Liver (tissue), 8 donors: ENCODE measurements at regions not wholly inside any gene's neighbourhood (a gene's known extent, or its start where the extent isn't known, plus 50 kb on each side); places are given as distances from the start of the nearest gene placed in this dataset.

Experiments used
- DNase-seq: peaks from one replicate; pipeline ENCODE4 v3.0.0-alpha.2; 2017; ENCODE audit warnings: low spot score
- H3K27ac ChIP-seq, 2 donors: one replicate each; pipeline ENCODE4 v1.7.0; 2013; ENCODE audit warnings: inconsistent platforms in 2 of 2, low read length in 2 of 2, control low read depth in 1 of 2, low read depth in 1 of 2, mild to moderate bottlenecking in 1 of 2
- H3K27me3 ChIP-seq, 4 donors: one replicate each; pipeline versions ENCODE4 v1.6.1 to v1.7.0; 2013; ENCODE audit warnings: low read length in 3 of 4, inconsistent platforms in 1 of 4, mild to moderate bottlenecking in 1 of 4, moderate library complexity in 1 of 4; ENCODE audit not compliant: control insufficient read depth in 4 of 4, insufficient read depth in 4 of 4
- H3K36me3 ChIP-seq, 4 donors: one replicate each; pipeline versions ENCODE4 v1.6.1 to v1.7.0; 2013; ENCODE audit warnings: low read length in 3 of 4, mild to moderate bottlenecking in 3 of 4, low read depth in 1 of 4, moderate library complexity in 1 of 4; ENCODE audit not compliant: control insufficient read depth in 4 of 4, insufficient read depth in 3 of 4
- H3K4me1 ChIP-seq, 4 donors: one replicate each; pipeline versions ENCODE4 v1.6.1 to v1.7.0; 2013; ENCODE audit warnings: low read length in 3 of 4, mild to moderate bottlenecking in 3 of 4, moderate library complexity in 1 of 4; ENCODE audit not compliant: control insufficient read depth in 4 of 4, insufficient read depth in 4 of 4
- H3K4me3 ChIP-seq, 3 donors: one replicate each; pipeline versions ENCODE4 v1.6.1 to v1.7.0; 2013; ENCODE audit warnings: low read length in 3 of 3, control low read depth in 1 of 3, low read depth in 1 of 3, mild to moderate bottlenecking in 1 of 3
- H3K9ac ChIP-seq, 2 donors: one replicate each; pipeline ENCODE4 v1.7.0; 2013; ENCODE audit warnings: low read length in 2 of 2, mild to moderate bottlenecking in 2 of 2, moderate library complexity in 2 of 2, control low read depth in 1 of 2, low read depth in 1 of 2
- H3K9me3 ChIP-seq, 4 donors: one replicate each; pipeline versions ENCODE4 v1.6.1 to v1.7.0; 2013; ENCODE audit warnings: low read length in 3 of 4; ENCODE audit not compliant: control insufficient read depth in 4 of 4
- ATF3 ChIP-seq: IDR thresholded peaks from 2 replicates; pipeline ENCODE4 v1.6.1; 2016; ENCODE audit warnings: antibody characterized with exemption
- CTCF ChIP-seq: fragments of 150-350 bp; IDR thresholded peaks from 2 replicates; pipeline ENCODE4 v1.5.1; 2017; ENCODE audit warnings: improper control_type of control experiment, low read depth, low read length; ENCODE audit not compliant: missing input control
- EGR1 ChIP-seq, 2 donors: IDR thresholded peaks; 2 replicates each; pipeline ENCODE4 v1.6.1; 2016 to 2018; ENCODE audit warnings: antibody characterized with exemption in 2 of 2, low read depth in 2 of 2
- FOXA1 ChIP-seq: IDR thresholded peaks from 2 replicates; pipeline ENCODE4 v1.6.1; 2016; ENCODE audit warnings: antibody characterized with exemption
- FOXA2 ChIP-seq: IDR thresholded peaks from 2 replicates; pipeline ENCODE4 v1.6.1; 2016; ENCODE audit warnings: antibody characterized with exemption
- GABPA ChIP-seq, 2 donors: IDR thresholded peaks in 1 of 2; conservative IDR thresholded peaks in 1 of 2; 2 replicates each; pipeline ENCODE4 v1.6.1; 2016; ENCODE audit warnings: antibody characterized with exemption in 2 of 2, mild to moderate bottlenecking in 1 of 2, moderate library complexity in 1 of 2
- HNF4A ChIP-seq, 2 donors: conservative IDR thresholded peaks; 2 replicates each; pipeline ENCODE4 v1.6.1; 2016; ENCODE audit warnings: antibody characterized with exemption in 2 of 2, mild to moderate bottlenecking in 2 of 2
- HNF4G ChIP-seq: IDR thresholded peaks from 2 replicates; pipeline ENCODE4 v1.6.1; 2016; ENCODE audit warnings: antibody characterized with exemption
- JUND ChIP-seq, 2 donors: IDR thresholded peaks; 2 replicates each; pipeline ENCODE4 v1.6.1; 2016; ENCODE audit warnings: antibody characterized with exemption in 2 of 2
- MAX ChIP-seq: IDR thresholded peaks from 2 replicates; pipeline ENCODE4 v1.6.1; 2016; ENCODE audit warnings: antibody characterized with exemption
- NR2F2 ChIP-seq: IDR thresholded peaks from 2 replicates; pipeline ENCODE4 v1.6.1; 2016; ENCODE audit warnings: antibody characterized with exemption
- RAD21 ChIP-seq, 2 donors: IDR thresholded peaks; 2 replicates each; pipeline ENCODE4 v1.6.1; 2016; ENCODE audit warnings: antibody characterized with exemption in 2 of 2, mild to moderate bottlenecking in 2 of 2
- RXRA ChIP-seq, 2 donors: IDR thresholded peaks; 2 replicates each; pipeline ENCODE4 v1.6.1; 2017 to 2018; ENCODE audit warnings: antibody characterized with exemption in 2 of 2, mild to moderate bottlenecking in 1 of 2
- SP1 ChIP-seq: IDR thresholded peaks from 2 replicates; pipeline ENCODE4 v1.6.1; 2018; ENCODE audit warnings: antibody characterized with exemption, mild to moderate bottlenecking
- TAF1 ChIP-seq: conservative IDR thresholded peaks from 2 replicates; pipeline ENCODE4 v1.6.1; 2016; ENCODE audit warnings: antibody characterized with exemption, mild to moderate bottlenecking
- YY1 ChIP-seq: IDR thresholded peaks from 2 replicates; pipeline ENCODE4 v1.6.1; 2016; ENCODE audit warnings: antibody characterized with exemption, mild to moderate bottlenecking
- ZBTB33 ChIP-seq: IDR thresholded peaks from 2 replicates; pipeline ENCODE4 v1.6.1; 2016; ENCODE audit warnings: antibody characterized with exemption
- WGBS: extraction: QIAGEN DNeasy Blood & Tissue Kit; methylation state at CpG from one replicate; pipeline ENCODE4 v1.1.7; 2013; 5-methylcytosine and 5-hydroxymethylcytosine counted together
- TF ChIP-seq, protein P1 (sequence below): IDR thresholded peaks from 2 replicates; pipeline ENCODE4 v1.6.1; 2016; ENCODE audit warnings: antibody characterized with exemption, mild to moderate bottlenecking
- donor health status: healthy.
- donor health status: healthy.
- donor health status: healthy.
- donor health status: healthy.
- donor health status: healthy.

DNA sequence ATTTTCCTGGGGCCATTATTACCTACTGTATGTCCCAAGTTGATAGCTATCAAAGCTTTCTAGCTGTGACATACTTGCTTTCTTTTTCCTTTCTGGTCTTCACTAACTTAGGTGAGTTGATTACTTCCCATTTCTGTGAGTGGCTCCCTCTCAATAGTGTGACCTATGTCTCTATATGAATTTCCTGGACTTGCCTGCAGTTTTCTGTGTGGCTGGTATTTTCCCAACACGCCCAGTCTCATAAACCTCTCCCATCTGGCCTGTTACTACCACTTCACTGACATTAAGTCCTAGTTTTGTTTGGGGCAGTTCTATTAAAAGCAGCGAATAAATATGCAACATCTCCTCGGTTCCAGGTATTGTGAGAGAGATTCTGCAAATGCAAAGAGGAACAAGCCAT is 671.2 kb downstream of the SI start:
- DNase-seq: no peak
- no peak overlapping the region for H3K4me3 ChIP-seq
- TF ChIP-seq ZBTB33: no peak
- no peak for TF ChIP-seq ATF3
- no peak for TF ChIP-seq GABPA (IDR thresholded peaks at IDR 0.05 in 1 of 2, conservative IDR thresholded peaks at IDR 0.05 in 1 of 2)
- TF ChIP-seq RAD21 (IDR thresholded peaks at IDR 0.05): no peak
- TF ChIP-seq JUND (IDR thresholded peaks at IDR 0.05): no peak
- TF ChIP-seq HNF4G: no peak
- TF ChIP-seq MAX: no peak
- TF ChIP-seq FOXA2: no peak
- TF ChIP-seq, protein P1, sequence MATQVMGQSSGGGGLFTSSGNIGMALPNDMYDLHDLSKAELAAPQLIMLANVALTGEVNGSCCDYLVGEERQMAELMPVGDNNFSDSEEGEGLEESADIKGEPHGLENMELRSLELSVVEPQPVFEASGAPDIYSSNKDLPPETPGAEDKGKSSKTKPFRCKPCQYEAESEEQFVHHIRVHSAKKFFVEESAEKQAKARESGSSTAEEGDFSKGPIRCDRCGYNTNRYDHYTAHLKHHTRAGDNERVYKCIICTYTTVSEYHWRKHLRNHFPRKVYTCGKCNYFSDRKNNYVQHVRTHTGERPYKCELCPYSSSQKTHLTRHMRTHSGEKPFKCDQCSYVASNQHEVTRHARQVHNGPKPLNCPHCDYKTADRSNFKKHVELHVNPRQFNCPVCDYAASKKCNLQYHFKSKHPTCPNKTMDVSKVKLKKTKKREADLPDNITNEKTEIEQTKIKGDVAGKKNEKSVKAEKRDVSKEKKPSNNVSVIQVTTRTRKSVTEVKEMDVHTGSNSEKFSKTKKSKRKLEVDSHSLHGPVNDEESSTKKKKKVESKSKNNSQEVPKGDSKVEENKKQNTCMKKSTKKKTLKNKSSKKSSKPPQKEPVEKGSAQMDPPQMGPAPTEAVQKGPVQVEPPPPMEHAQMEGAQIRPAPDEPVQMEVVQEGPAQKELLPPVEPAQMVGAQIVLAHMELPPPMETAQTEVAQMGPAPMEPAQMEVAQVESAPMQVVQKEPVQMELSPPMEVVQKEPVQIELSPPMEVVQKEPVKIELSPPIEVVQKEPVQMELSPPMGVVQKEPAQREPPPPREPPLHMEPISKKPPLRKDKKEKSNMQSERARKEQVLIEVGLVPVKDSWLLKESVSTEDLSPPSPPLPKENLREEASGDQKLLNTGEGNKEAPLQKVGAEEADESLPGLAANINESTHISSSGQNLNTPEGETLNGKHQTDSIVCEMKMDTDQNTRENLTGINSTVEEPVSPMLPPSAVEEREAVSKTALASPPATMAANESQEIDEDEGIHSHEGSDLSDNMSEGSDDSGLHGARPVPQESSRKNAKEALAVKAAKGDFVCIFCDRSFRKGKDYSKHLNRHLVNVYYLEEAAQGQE: no peak
- TF ChIP-seq FOXA1: no peak
- no peak for TF ChIP-seq RXRA (IDR thresholded peaks at IDR 0.05)
- TF ChIP-seq SP1: no peak
- no peak for TF ChIP-seq TAF1
- no peak for TF ChIP-seq HNF4A (conservative IDR thresholded peaks at IDR 0.05)
- no peak for TF ChIP-seq NR2F2
- H3K9me3 ChIP-seq: no peaks in the 10 kb centered on the region
- H3K27ac ChIP-seq: no peak overlapping the region
- 65% methylated on average over 3 of the region's 3 CpGs for WGBS
- no peaks in the 10 kb centered on the region for H3K27me3 ChIP-seq
- H3K36me3 ChIP-seq: no peaks in the 10 kb centered on the region
- H3K4me1 ChIP-seq: no peaks in the 10 kb centered on the region
- no peak overlapping the region for H3K9ac ChIP-seq

DNA sequence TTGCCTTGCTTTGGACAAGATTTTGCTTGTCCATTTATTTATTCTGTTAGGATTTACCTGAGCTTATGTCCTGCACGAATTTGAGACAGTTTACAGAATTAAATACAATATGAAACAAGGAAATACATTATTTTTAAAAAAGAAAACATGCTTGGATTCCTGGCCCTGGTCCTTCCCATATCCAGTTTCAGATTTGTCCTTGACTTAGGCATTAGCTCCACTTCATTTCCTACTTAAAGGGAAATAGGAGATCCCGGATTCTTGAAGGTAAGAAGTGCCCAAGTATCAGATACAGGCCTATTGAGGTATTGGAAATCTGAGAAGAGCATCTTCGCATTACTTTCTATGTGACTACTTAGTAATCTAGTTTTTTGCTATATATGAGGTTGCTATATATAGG is 672.0 kb downstream of the SI start:
- no peak overlapping the region for H3K4me3 ChIP-seq
- no peaks in the 10 kb centered on the region for H3K4me1 ChIP-seq
- DNase-seq: no peak
- H3K27ac ChIP-seq: no peak overlapping the region
- WGBS: 75% methylated on average over 3 of the region's 3 CpGs
- no peak overlapping the region for H3K9ac ChIP-seq
- H3K27me3 ChIP-seq: no peaks in the 10 kb centered on the region
- H3K9me3 ChIP-seq: no peaks in the 10 kb centered on the region
- no peaks in the 10 kb centered on the region for H3K36me3 ChIP-seq
- TF ChIP-seq EGR1 (IDR thresholded peaks at IDR 0.05; ENCODE audit: low read depth in 2 of 2) (no peak), GABPA (IDR thresholded peaks at IDR 0.05 in 1 of 2, conservative IDR thresholded peaks at IDR 0.05 in 1 of 2) (no peak), MAX (no peak), FOXA2 (no peak), RXRA (IDR thresholded peaks at IDR 0.05) (no peak), RAD21 (IDR thresholded peaks at IDR 0.05) (no peak), YY1 (no peak), ATF3 (no peak), CTCF (no peak), JUND (IDR thresholded peaks at IDR 0.05) (no peak), NR2F2 (no peak), TAF1 (no peak), HNF4G (no peak)
- TF ChIP-seq, protein P1: no peak
